Omental fat pad (tissue), 3 donors: ENCODE measurements at regions not wholly inside any gene's neighbourhood (a gene's known extent, or its start where the extent isn't known, plus 50 kb on each side); places are given as distances from the start of the nearest gene placed in this dataset.

Source experiments
- ATAC-seq: fragments of 150-250 bp; one replicate; pipeline ENCODE4 v1.9.1; 2016; ENCODE audit warnings: mild to moderate bottlenecking, moderate library complexity; ENCODE audit not compliant: low FRiP score
- DNase-seq: peaks from one replicate; pipeline ENCODE4 v3.0.0-alpha.2; 2019; ENCODE audit warnings: low spot score
- CTCF ChIP-seq, 3 donors: fragments of 450-650 bp; IDR thresholded peaks; one replicate each; pipeline ENCODE4 v1.5.1; 2016 to 2017; ENCODE audit warnings: antibody characterized with exemption in 3 of 3, mild to moderate bottlenecking in 3 of 3, moderate library complexity in 2 of 3

GRCh38 chr1:244192325-244192724 lies 141.2 kb downstream of the ZBTB18 start:
- no peak for ATAC-seq
- TF ChIP-seq CTCF (IDR thresholded peaks at IDR 0.05), result no peak

GRCh38 chr1:244196571-244197285 lies 145.6 kb downstream of the ZBTB18 start:
- no peak for TF ChIP-seq CTCF (IDR thresholded peaks at IDR 0.05)
- DNase-seq (no peak), ATAC-seq (no peak)

More at GRCh38 chr1:244192325-244192724, 141.2 kb downstream of the ZBTB18 start:
- DNase-seq, result no peak

GRCh38 chr1:244197851-244198375 lies 146.8 kb downstream of the ZBTB18 start:
- no peak for DNase-seq
- TF ChIP-seq CTCF (IDR thresholded peaks at IDR 0.05), result no peak
- ATAC-seq, result no peak

GRCh38 chr1:244199902-244200301 lies 148.8 kb downstream of the ZBTB18 start:
- no peak for TF ChIP-seq CTCF (IDR thresholded peaks at IDR 0.05)
- DNase-seq (no peak), ATAC-seq (no peak)

- DNase-seq (no peak), ATAC-seq (no peak)
- TF ChIP-seq CTCF (IDR thresholded peaks at IDR 0.05), result no peak
These were observed 149.5 kb downstream of the ZBTB18 start for GRCh38 chr1:244200596-244200995.

GRCh38 chr1:244201750-244202149 lies 150.7 kb downstream of the ZBTB18 start:
- ATAC-seq (no peak), DNase-seq (no peak)
- no peak for TF ChIP-seq CTCF (IDR thresholded peaks at IDR 0.05)

- no peak for DNase-seq
- ATAC-seq, result no peak
These were observed 152.9 kb downstream of the ZBTB18 start for GRCh38 chr1:244204004-244204403.

More at GRCh38 chr1:244204004-244204403, 152.9 kb downstream of the ZBTB18 start:
- TF ChIP-seq CTCF (IDR thresholded peaks at IDR 0.05), result no peak
